HEK293 (cell line): ENCODE measurements at regions not wholly inside any gene's neighbourhood (a gene's known extent, or its start where the extent isn't known, plus 50 kb on each side); places are given as distances from the start of the nearest gene placed in this dataset.

Experiments
- CTCF ChIA-PET: fragments of 350-600 bp; formaldehyde crosslinking; extraction: SDS; loops from one replicate; lab custom pipeline; 2021; ENCODE audit warnings: antibody characterized with exemption; lab: Yijun Ruan, JAX
- POLR2A ChIA-PET: fragments of 300-600 bp; formaldehyde crosslinking; extraction: SDS; loops from one replicate; lab custom pipeline; 2020; ENCODE audit warnings: antibody characterized with exemption, inconsistent platforms; lab: Yijun Ruan, JAX
- H3K27ac ChIP-seq: fragments of 200-500 bp; sonication (Bioruptor generic); 2 replicates; pipeline ENCODE4 v1.5.1; 2014; ENCODE audit warnings: low read depth, low read length, control low read depth, inconsistent platforms; ENCODE audit errors: extremely low read depth
- H3K36me3 ChIP-seq, 2 experiments: fragments of 200-500 bp in 1 of 2; sonication (Bioruptor generic) in 1 of 2; 1 replicate in 1 of 2; 2 replicates in 1 of 2; pipeline ENCODE4 v1.5.1; 2014 to 2017; ENCODE audit warnings: inconsistent platforms in 2 of 2, low read length in 2 of 2; ENCODE audit not compliant: control insufficient read depth in 2 of 2, insufficient read depth in 1 of 2
- H3K4me1 ChIP-seq: fragments of 200-500 bp; sonication (Bioruptor generic); 2 replicates; pipeline ENCODE4 v1.5.1; 2014; ENCODE audit warnings: mild to moderate bottlenecking, low read length, inconsistent platforms; ENCODE audit not compliant: control insufficient read depth, insufficient read depth
- H3K4me3 ChIP-seq: 2 replicates; pipeline ENCODE4 v1.5.1; 2011; ENCODE audit warnings: low read depth, mild to moderate bottlenecking, control low read depth, low read length, moderate library complexity
- H3K9me3 ChIP-seq: fragments of 200-500 bp; sonication (Bioruptor generic); 2 replicates; pipeline ENCODE4 v1.5.1; 2014; ENCODE audit warnings: low read depth, low read length, inconsistent platforms; ENCODE audit not compliant: control insufficient read depth, insufficient read depth
- BCL11A ChIP-seq: fragments of 450-650 bp; formaldehyde crosslinking; IDR thresholded peaks from 2 replicates; pipeline ENCODE4 v1.5.1; 2016; ENCODE audit warnings: low read depth, missing biosample characterization, missing genetic modification characterization
- ELK4 ChIP-seq: IDR thresholded peaks from 2 replicates; pipeline ENCODE4 v1.6.1; 2011; ENCODE audit warnings: mild to moderate bottlenecking, low read depth, low read length, borderline replicate concordance
- HOXA7 ChIP-seq: sonication (generic); formaldehyde crosslinking; IDR thresholded peaks from 2 replicates; pipeline ENCODE4 v1.8.1; 2022; ENCODE audit warnings: missing genetic modification reagents, borderline replicate concordance
- HOXD13 ChIP-seq: sonication (generic); formaldehyde crosslinking; IDR thresholded peaks from 2 replicates; pipeline ENCODE4 v1.8.0; 2022; ENCODE audit warnings: missing genetic modification reagents, borderline replicate concordance
- KLF1 ChIP-seq: fragments of 450-650 bp; formaldehyde crosslinking; IDR thresholded peaks from 2 replicates; pipeline ENCODE4 v1.5.1; 2016; ENCODE audit warnings: missing biosample characterization, missing genetic modification characterization
- KLF10 ChIP-seq: fragments of 450-650 bp; IDR thresholded peaks from 2 replicates; pipeline ENCODE4 v1.5.1; 2018; ENCODE audit warnings: missing biosample characterization, mild to moderate bottlenecking, missing genetic modification characterization
- KLF9 ChIP-seq: fragments of 450-650 bp; formaldehyde crosslinking; IDR thresholded peaks from 2 replicates; pipeline ENCODE4 v1.5.1; 2016; ENCODE audit warnings: missing biosample characterization, missing genetic modification characterization, low read depth
- SCRT2 ChIP-seq: fragments of 450-650 bp; formaldehyde crosslinking; IDR thresholded peaks from 2 replicates; pipeline ENCODE4 v1.5.1; 2016; ENCODE audit warnings: missing biosample characterization, missing genetic modification characterization
- SP7 ChIP-seq: fragments of 450-650 bp; formaldehyde crosslinking; IDR thresholded peaks from 2 replicates; pipeline ENCODE4 v1.5.1; 2016; ENCODE audit warnings: missing biosample characterization, missing genetic modification characterization
- TCF7L2 ChIP-seq: IDR thresholded peaks from 2 replicates; pipeline ENCODE4 v1.6.1; 2011; ENCODE audit warnings: low read depth, mild to moderate bottlenecking, inconsistent platforms, low read length, moderate library complexity, borderline replicate concordance
- ZBTB7A ChIP-seq: fragments of 450-650 bp; formaldehyde crosslinking; IDR thresholded peaks from 2 replicates; pipeline ENCODE4 v1.5.1; 2016; ENCODE audit warnings: low read depth, missing biosample characterization, missing genetic modification characterization
- ZEB2 ChIP-seq: fragments of 450-650 bp; formaldehyde crosslinking; IDR thresholded peaks from 2 replicates; pipeline ENCODE4 v1.5.1; 2016; ENCODE audit warnings: missing biosample characterization, missing genetic modification characterization
- ZNF121 ChIP-seq: fragments of 450-650 bp; formaldehyde crosslinking; IDR thresholded peaks from 2 replicates; pipeline ENCODE4 v1.5.1; 2016; ENCODE audit warnings: missing biosample characterization, missing genetic modification characterization
- ZNF202 ChIP-seq: fragments of 450-650 bp; formaldehyde crosslinking; IDR thresholded peaks from 2 replicates; pipeline ENCODE4 v1.5.1; 2016; ENCODE audit warnings: missing biosample characterization, missing genetic modification characterization, borderline replicate concordance
- ZNF677 ChIP-seq: fragments of 450-650 bp; IDR thresholded peaks from 2 replicates; pipeline ENCODE4 v1.5.0; 2018; ENCODE audit warnings: missing biosample characterization, mild to moderate bottlenecking, missing genetic modification characterization, moderate library complexity
- ZNF843 ChIP-seq: fragments of 450-650 bp; formaldehyde crosslinking; IDR thresholded peaks from 2 replicates; pipeline ENCODE4 v1.5.1; 2016; ENCODE audit warnings: missing biosample characterization, missing genetic modification characterization
- TF ChIP-seq, protein P1 (sequence below): fragments of 450-650 bp; formaldehyde crosslinking; IDR thresholded peaks from 2 replicates; pipeline ENCODE4 v1.5.1; 2016; ENCODE audit warnings: missing biosample characterization, missing genetic modification characterization
- TF ChIP-seq, protein P2 (sequence below): fragments of 450-650 bp; formaldehyde crosslinking; optimal IDR thresholded peaks from 2 replicates; pipeline ENCODE3; 2016; ENCODE audit warnings: missing biosample characterization, mild to moderate bottlenecking, missing genetic modification characterization
- TF ChIP-seq, protein P3 (sequence below): fragments of 450-650 bp; formaldehyde crosslinking; IDR thresholded peaks from 2 replicates; pipeline ENCODE4 v1.5.1; 2016; ENCODE audit warnings: missing biosample characterization, missing genetic modification characterization, low read depth
- TF ChIP-seq, protein P4 (sequence below): fragments of 450-650 bp; formaldehyde crosslinking; IDR thresholded peaks from 2 replicates; pipeline ENCODE4 v1.5.1; 2016; ENCODE audit warnings: missing biosample characterization, missing genetic modification characterization
- TF ChIP-seq, protein P5 (sequence below): fragments of 450-650 bp; IDR thresholded peaks from 2 replicates; pipeline ENCODE4 v1.5.1; 2018; ENCODE audit warnings: missing biosample characterization, missing genetic modification characterization

DNA sequence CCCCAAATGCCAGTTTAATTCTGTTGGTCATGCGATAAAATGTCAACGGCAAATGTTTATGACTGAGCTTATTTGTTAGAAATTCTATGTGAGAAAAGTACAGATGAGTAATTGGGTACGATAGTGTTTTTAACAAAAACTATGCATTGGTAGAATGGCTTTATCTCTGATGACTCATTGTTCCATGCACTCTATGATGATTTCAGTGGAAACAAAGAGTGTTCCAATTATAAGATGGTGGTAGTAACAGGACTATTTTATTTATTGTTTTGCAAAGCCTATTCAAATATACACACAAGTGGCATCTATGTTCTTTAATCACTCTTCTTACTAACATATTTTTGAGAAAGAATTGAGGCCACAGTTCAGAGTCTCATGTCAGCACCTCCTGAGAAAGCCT lies 353.7 kb upstream of the IRX2 start:
- Histone ChIP-seq H3K4me3 (no peak overlapping the region), H3K4me1 (no peaks in the 10 kb centered on the region), H3K9me3 (no peaks in the 10 kb centered on the region), H3K27ac (no peak overlapping the region), H3K36me3 (no peaks in the 10 kb centered on the region)
- POLR2A ChIA-PET, result no interaction called here
- CTCF ChIA-PET, result no interaction called here
- no peak for TF ChIP-seq ELK4
- TF ChIP-seq, protein P1, sequence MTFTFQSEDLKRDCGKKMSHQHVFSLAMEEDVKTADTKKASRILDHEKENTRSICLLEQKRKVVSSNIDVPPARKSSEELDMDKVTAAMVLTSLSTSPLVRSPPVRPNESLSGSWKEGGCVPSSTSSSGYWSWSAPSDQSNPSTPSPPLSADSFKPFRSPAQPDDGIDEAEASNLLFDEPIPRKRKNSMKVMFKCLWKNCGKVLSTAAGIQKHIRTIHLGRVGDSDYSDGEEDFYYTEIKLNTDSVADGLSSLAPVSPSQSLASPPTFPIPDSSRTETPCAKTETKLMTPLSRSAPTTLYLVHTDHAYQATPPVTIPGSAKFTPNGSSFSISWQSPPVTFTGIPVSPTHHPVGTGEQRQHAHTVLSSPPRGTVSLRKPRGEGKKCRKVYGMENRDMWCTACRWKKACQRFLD, result no peak
- no peak for TF ChIP-seq HOXA7
- no peak for TF ChIP-seq BCL11A (tag by site-specific recombination)
- TF ChIP-seq KLF1 (tag by site-specific recombination), result no peak
- TF ChIP-seq, protein P2, sequence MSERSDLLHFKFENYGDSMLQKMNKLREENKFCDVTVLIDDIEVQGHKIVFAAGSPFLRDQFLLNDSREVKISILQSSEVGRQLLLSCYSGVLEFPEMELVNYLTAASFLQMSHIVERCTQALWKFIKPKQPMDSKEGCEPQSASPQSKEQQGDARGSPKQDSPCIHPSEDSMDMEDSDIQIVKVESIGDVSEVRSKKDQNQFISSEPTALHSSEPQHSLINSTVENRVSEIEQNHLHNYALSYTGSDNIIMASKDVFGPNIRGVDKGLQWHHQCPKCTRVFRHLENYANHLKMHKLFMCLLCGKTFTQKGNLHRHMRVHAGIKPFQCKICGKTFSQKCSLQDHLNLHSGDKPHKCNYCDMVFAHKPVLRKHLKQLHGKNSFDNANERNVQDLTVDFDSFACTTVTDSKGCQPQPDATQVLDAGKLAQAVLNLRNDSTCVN, result no peak
- no peak for TF ChIP-seq KLF10
- no peak for TF ChIP-seq ZNF202 (tag by site-specific recombination)
- TF ChIP-seq, protein P3, sequence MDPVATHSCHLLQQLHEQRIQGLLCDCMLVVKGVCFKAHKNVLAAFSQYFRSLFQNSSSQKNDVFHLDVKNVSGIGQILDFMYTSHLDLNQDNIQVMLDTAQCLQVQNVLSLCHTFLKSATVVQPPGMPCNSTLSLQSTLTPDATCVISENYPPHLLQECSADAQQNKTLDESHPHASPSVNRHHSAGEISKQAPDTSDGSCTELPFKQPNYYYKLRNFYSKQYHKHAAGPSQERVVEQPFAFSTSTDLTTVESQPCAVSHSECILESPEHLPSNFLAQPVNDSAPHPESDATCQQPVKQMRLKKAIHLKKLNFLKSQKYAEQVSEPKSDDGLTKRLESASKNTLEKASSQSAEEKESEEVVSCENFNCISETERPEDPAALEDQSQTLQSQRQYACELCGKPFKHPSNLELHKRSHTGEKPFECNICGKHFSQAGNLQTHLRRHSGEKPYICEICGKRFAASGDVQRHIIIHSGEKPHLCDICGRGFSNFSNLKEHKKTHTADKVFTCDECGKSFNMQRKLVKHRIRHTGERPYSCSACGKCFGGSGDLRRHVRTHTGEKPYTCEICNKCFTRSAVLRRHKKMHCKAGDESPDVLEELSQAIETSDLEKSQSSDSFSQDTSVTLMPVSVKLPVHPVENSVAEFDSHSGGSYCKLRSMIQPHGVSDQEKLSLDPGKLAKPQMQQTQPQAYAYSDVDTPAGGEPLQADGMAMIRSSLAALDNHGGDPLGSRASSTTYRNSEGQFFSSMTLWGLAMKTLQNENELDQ (tag by site-specific recombination), result no peak
- TF ChIP-seq, protein P4, sequence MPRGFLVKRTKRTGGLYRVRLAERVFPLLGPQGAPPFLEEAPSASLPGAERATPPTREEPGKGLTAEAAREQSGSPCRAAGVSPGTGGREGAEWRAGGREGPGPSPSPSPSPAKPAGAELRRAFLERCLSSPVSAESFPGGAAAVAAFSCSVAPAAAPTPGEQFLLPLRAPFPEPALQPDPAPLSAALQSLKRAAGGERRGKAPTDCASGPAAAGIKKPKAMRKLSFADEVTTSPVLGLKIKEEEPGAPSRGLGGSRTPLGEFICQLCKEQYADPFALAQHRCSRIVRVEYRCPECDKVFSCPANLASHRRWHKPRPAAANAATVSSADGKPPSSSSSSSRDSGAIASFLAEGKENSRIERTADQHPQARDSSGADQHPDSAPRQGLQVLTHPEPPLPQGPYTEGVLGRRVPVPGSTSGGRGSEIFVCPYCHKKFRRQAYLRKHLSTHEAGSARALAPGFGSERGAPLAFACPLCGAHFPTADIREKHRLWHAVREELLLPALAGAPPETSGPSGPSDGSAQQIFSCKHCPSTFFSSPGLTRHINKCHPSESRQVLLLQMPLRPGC (tag by site-specific recombination), result no peak
- TF ChIP-seq HOXD13, result no peak
- no peak for TF ChIP-seq ZNF121 (tag by site-specific recombination)
- no peak for TF ChIP-seq ZNF677 (tag by site-specific recombination)
- no peak for TF ChIP-seq ZBTB7A
- no peak for TF ChIP-seq TCF7L2
- no peak for TF ChIP-seq SP7 (tag by site-specific recombination)

- H3K4me3 ChIP-seq, result no peak overlapping the region
- H3K36me3 ChIP-seq, result no peaks in the 10 kb centered on the region
- POLR2A ChIA-PET, result no interaction called here
- no peak for TF ChIP-seq ZEB2 (tag by site-specific recombination)
- no peak for TF ChIP-seq ZNF843 (tag by site-specific recombination)
- TF ChIP-seq, protein P5, sequence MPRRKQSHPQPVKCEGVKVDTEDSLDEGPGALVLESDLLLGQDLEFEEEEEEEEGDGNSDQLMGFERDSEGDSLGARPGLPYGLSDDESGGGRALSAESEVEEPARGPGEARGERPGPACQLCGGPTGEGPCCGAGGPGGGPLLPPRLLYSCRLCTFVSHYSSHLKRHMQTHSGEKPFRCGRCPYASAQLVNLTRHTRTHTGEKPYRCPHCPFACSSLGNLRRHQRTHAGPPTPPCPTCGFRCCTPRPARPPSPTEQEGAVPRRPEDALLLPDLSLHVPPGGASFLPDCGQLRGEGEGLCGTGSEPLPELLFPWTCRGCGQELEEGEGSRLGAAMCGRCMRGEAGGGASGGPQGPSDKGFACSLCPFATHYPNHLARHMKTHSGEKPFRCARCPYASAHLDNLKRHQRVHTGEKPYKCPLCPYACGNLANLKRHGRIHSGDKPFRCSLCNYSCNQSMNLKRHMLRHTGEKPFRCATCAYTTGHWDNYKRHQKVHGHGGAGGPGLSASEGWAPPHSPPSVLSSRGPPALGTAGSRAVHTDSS (tag by site-specific recombination), result no peak
- TF ChIP-seq SCRT2 (tag by site-specific recombination), result no peak
- no peak for TF ChIP-seq KLF9
- CTCF ChIA-PET, result interaction anchor here (0.7 kb wide), 1 partner anchor 209 kb away, joined by 3 read pairs; no protein-coding TSS in a partner anchor
- H3K27ac ChIP-seq, result no peak overlapping the region
- no peaks in the 10 kb centered on the region for H3K4me1 ChIP-seq
- no peaks in the 10 kb centered on the region for H3K9me3 ChIP-seq
Measured at GRCh38 chr5:3104429-3105060, 353.1 kb upstream of the IRX2 start.
